ENCODE measurements at regions not wholly inside any gene's neighbourhood (a gene's known extent, or its start where the extent isn't known, plus 50 kb on each side); places are given as distances from the start of the nearest gene placed in this dataset.

- TF ChIP-seq CTCF (IDR thresholded peaks at IDR 0.05; ENCODE audit: low read length) (no peak), EZH2 (IDR thresholded peaks at IDR 0.05; ENCODE audit: borderline replicate concordance, low read length) (no peak)
- Histone ChIP-seq H4K20me1 (ENCODE audit: insufficient read depth, low read length) (no peaks in the 10 kb centered on the region), H3K4me3 (ENCODE audit: low read depth, low read length, poor library complexity, severe bottlenecking) (no peak overlapping the region), H3K4me2 (ENCODE audit: low read length) (no peak overlapping the region), H3K36me3 (ENCODE audit: insufficient read depth, low read length) (no peaks in the 10 kb centered on the region), H3K4me1 (ENCODE audit: insufficient read depth, low read length, severe bottlenecking) (no peaks in the 10 kb centered on the region), H2AFZ (ENCODE audit: low read length) (no peak overlapping the region), H3K27me3 (ENCODE audit: insufficient read depth, low read length) (no peaks in the 10 kb centered on the region), H3K27ac (ENCODE audit: low read depth, low read length, poor library complexity, severe bottlenecking) (no peak overlapping the region), H3K9ac (ENCODE audit: low read length) (no peak overlapping the region), H3F3A (ENCODE audit: insufficient read depth, low read length) (no peaks in the 10 kb centered on the region), H3K9me2 (ENCODE audit: low read depth, low read length) (no peaks in the 10 kb centered on the region), H3K79me2 (ENCODE audit: insufficient read depth, low read length) (no peaks in the 10 kb centered on the region), H3K9me3 (ENCODE audit: low read length) (no peaks in the 10 kb centered on the region)
These were observed 356.6 kb downstream of the KCNJ2 start for GRCh38 chr17:70525961-70526360.

GRCh38 chr17:70527364-70527888 lies 358.1 kb downstream of the KCNJ2 start:
- no peaks in the 10 kb centered on the region for H3K27me3 ChIP-seq (ENCODE audit: insufficient read depth, low read length)
- no peaks in the 10 kb centered on the region for H3F3A ChIP-seq (ENCODE audit: insufficient read depth, low read length)
- H3K36me3 ChIP-seq (ENCODE audit: insufficient read depth, low read length), result no peaks in the 10 kb centered on the region
- no peaks in the 10 kb centered on the region for H3K9me2 ChIP-seq (ENCODE audit: low read depth, low read length)
- no peak overlapping the region for H3K4me2 ChIP-seq (ENCODE audit: low read length)
- no peaks in the 10 kb centered on the region for H3K9me3 ChIP-seq (ENCODE audit: low read length)
- H3K4me1 ChIP-seq (ENCODE audit: insufficient read depth, low read length, severe bottlenecking), result no peaks in the 10 kb centered on the region
- H4K20me1 ChIP-seq (ENCODE audit: insufficient read depth, low read length), result no peaks in the 10 kb centered on the region
- H3K9ac ChIP-seq (ENCODE audit: low read length), result no peak overlapping the region
- H3K27ac ChIP-seq (ENCODE audit: low read depth, low read length, poor library complexity, severe bottlenecking), result no peak overlapping the region
- no peak overlapping the region for H2AFZ ChIP-seq (ENCODE audit: low read length)
- TF ChIP-seq EZH2 (IDR thresholded peaks at IDR 0.05; ENCODE audit: borderline replicate concordance, low read length) (no peak), CTCF (IDR thresholded peaks at IDR 0.05; ENCODE audit: low read length) (no peak)
- no peak overlapping the region for H3K4me3 ChIP-seq (ENCODE audit: low read depth, low read length, poor library complexity, severe bottlenecking)
- no peaks in the 10 kb centered on the region for H3K79me2 ChIP-seq (ENCODE audit: insufficient read depth, low read length)

- H3K4me2 ChIP-seq (ENCODE audit: low read length), result no peak overlapping the region
- H2AFZ ChIP-seq (ENCODE audit: low read length), result no peak overlapping the region
- no peak overlapping the region for H3K4me3 ChIP-seq (ENCODE audit: low read depth, low read length, poor library complexity, severe bottlenecking)
- no peaks in the 10 kb centered on the region for H3K4me1 ChIP-seq (ENCODE audit: insufficient read depth, low read length, severe bottlenecking)
- TF ChIP-seq EZH2 (IDR thresholded peaks at IDR 0.05; ENCODE audit: borderline replicate concordance, low read length) (no peak), CTCF (IDR thresholded peaks at IDR 0.05; ENCODE audit: low read length) (no peak)
- H3K79me2 ChIP-seq (ENCODE audit: insufficient read depth, low read length), result no peaks in the 10 kb centered on the region
- no peaks in the 10 kb centered on the region for H3F3A ChIP-seq (ENCODE audit: insufficient read depth, low read length)
- no peaks in the 10 kb centered on the region for H3K9me2 ChIP-seq (ENCODE audit: low read depth, low read length)
- no peaks in the 10 kb centered on the region for H3K36me3 ChIP-seq (ENCODE audit: insufficient read depth, low read length)
- no peak overlapping the region for H3K27ac ChIP-seq (ENCODE audit: low read depth, low read length, poor library complexity, severe bottlenecking)
- no peaks in the 10 kb centered on the region for H3K27me3 ChIP-seq (ENCODE audit: insufficient read depth, low read length)
- H4K20me1 ChIP-seq (ENCODE audit: insufficient read depth, low read length), result no peaks in the 10 kb centered on the region
- no peak overlapping the region for H3K9ac ChIP-seq (ENCODE audit: low read length)
- H3K9me3 ChIP-seq (ENCODE audit: low read length), result no peaks in the 10 kb centered on the region
These were observed 364.1 kb downstream of the KCNJ2 start for GRCh38 chr17:70533427-70533826.

Data from OCI-LY1 (cell line).